IPS-20b (cell line): ENCODE measurements at regions not wholly inside any gene's neighbourhood (a gene's known extent, or its start where the extent isn't known, plus 50 kb on each side); places are given as distances from the start of the nearest gene placed in this dataset.

ENCODE experiments used
- H3K27ac ChIP-seq: one replicate; pipeline ENCODE4 v1.5.1; 2013; ENCODE audit warnings: low read length
- H3K27me3 ChIP-seq: 2 replicates; pipeline ENCODE4 v1.6.1; 2013; ENCODE audit warnings: mild to moderate bottlenecking, low read length, inconsistent platforms; ENCODE audit not compliant: insufficient read depth
- H3K36me3 ChIP-seq: 2 replicates; pipeline ENCODE4 v1.6.1; 2013; ENCODE audit warnings: low read depth, mild to moderate bottlenecking, inconsistent platforms, low read length, moderate library complexity; ENCODE audit not compliant: insufficient read depth
- H3K4me1 ChIP-seq: 2 replicates; pipeline ENCODE4 v1.6.1; 2013; ENCODE audit warnings: mild to moderate bottlenecking, control low read depth, inconsistent platforms, low read length, moderate library complexity; ENCODE audit not compliant: insufficient read depth
- H3K4me3 ChIP-seq: 2 replicates; pipeline ENCODE4 v1.5.1; 2013; ENCODE audit warnings: mild to moderate bottlenecking, low read length, inconsistent platforms
- H3K9ac ChIP-seq: 2 replicates; pipeline ENCODE4 v1.6.1; 2013; ENCODE audit warnings: low read depth, mild to moderate bottlenecking, inconsistent platforms, low read length, moderate library complexity
- H3K9me3 ChIP-seq: 2 replicates; pipeline ENCODE4 v1.6.1; 2013; ENCODE audit warnings: mild to moderate bottlenecking, low read depth, low read length, inconsistent platforms; ENCODE audit not compliant: insufficient read depth

- no peaks in the 10 kb centered on the region for H3K27me3 ChIP-seq
- H3K4me1 ChIP-seq: no peaks in the 10 kb centered on the region
- H3K9ac ChIP-seq: no peak overlapping the region
- no peak overlapping the region for H3K27ac ChIP-seq
- no peaks in the 10 kb centered on the region for H3K36me3 ChIP-seq
- H3K9me3 ChIP-seq: no peaks in the 10 kb centered on the region
- H3K4me3 ChIP-seq: no peak overlapping the region
Observed at GRCh38 chr2:57443973-57444521, 602.6 kb upstream of the VRK2 start.

DNA sequence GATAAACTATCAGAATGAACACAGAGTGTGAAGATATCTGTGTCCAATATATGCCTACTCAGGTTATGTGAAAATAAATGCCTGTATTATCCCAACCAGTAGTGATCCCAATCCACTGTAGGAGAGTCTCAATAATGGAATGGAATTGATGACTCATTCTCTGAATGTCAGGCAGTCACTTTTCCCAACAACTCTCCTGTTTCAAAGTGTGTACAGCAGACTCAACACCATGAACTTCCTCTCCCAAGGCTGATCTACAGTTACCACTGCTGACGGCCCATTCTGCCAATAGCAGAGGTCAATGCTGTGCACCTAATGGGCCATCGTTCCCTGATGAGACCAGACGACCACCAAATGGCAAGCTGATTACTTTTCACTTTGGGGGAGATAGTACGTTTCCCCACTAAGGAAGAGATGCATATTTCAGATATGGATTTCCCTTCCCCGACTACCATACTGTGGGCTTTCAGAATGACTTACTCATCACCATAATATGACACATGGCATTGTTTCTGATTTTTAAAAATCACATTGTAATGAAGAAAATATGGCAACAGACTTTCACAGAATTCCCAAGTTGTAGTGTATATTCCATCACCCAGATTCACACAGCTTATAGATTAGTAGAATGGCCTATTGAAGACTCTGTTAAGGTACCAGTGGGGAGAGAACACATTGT, 601.7 kb upstream of the VRK2 start:
- Histone ChIP-seq H3K4me3 (no peak overlapping the region), H3K27ac (no peak overlapping the region), H3K9me3 (no peaks in the 10 kb centered on the region), H3K9ac (no peak overlapping the region), H3K4me1 (no peaks in the 10 kb centered on the region), H3K27me3 (no peaks in the 10 kb centered on the region), H3K36me3 (no peaks in the 10 kb centered on the region)

DNA sequence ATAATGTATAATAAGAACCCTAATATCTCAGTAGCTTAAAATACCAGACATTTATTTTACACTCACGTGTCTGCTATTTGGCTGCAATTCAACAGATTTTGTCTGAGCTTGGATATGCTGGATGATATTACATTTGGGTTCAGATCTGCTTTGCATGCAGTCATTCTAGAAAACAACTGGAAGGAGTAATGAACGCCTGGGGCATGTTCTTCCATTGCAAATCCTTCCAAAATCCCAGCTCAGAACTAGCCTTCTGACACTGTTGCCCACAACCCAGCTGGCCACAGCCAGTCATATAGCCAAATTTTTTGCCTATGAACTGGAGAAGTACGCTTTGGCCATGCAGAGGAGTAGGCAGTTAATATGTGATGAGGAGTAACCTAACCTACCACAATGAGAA, 597.8 kb upstream of the VRK2 start:
- Histone ChIP-seq H3K27me3 (no peaks in the 10 kb centered on the region), H3K36me3 (no peaks in the 10 kb centered on the region), H3K4me1 (no peaks in the 10 kb centered on the region), H3K9me3 (no peaks in the 10 kb centered on the region), H3K27ac (no peak overlapping the region), H3K9ac (no peak overlapping the region), H3K4me3 (no peak overlapping the region)

DNA sequence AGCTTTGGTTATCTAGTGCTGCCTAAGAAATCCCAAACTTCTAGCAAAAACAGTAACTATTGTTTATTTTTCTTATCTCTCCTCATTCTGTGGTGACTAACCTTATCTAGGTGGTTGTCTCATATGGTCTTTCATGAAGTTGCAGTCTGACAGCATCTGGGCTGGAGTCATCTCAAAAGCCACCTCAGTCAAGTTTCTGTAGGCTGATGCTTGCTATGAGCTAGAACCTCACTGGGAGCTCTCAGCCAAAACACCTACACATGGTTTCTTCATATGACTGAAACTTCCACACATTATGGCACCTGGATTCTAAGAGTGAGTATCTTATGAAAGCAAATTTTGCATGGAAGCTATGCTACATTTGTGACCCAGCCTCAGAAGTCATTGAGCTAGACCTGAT, 596.4 kb upstream of the VRK2 start:
- Histone ChIP-seq H3K4me1 (no peaks in the 10 kb centered on the region), H3K9ac (no peak overlapping the region), H3K9me3 (no peaks in the 10 kb centered on the region), H3K27me3 (no peaks in the 10 kb centered on the region), H3K36me3 (no peaks in the 10 kb centered on the region), H3K4me3 (no peak overlapping the region), H3K27ac (no peak overlapping the region)

GRCh38 chr2:57452634-57453033, 594.0 kb upstream of the VRK2 start:
- Histone ChIP-seq H3K36me3 (no peaks in the 10 kb centered on the region), H3K4me1 (no peaks in the 10 kb centered on the region), H3K9ac (no peak overlapping the region), H3K27me3 (no peaks in the 10 kb centered on the region), H3K27ac (no peak overlapping the region), H3K4me3 (no peak overlapping the region), H3K9me3 (no peaks in the 10 kb centered on the region)

DNA sequence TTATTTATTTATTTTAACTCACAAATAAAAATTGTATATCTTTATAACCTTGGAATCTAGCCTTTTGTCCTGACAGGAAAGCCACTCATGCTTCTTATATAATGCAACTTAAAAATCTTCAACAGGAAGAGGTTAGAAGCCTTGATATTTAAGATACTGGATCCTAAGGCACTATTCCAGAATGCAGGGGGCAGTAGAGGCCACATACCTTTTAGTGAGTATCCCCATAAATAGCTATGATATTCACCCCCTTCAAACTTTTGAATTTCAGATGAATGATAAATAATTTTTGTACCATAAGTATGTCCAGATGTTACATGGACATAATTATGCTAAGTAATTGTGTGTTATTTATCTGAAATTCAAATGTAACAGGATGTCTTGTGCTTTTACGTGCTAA, 592.7 kb upstream of the VRK2 start:
- no peaks in the 10 kb centered on the region for H3K9me3 ChIP-seq
- no peaks in the 10 kb centered on the region for H3K27me3 ChIP-seq
- H3K27ac ChIP-seq: no peak overlapping the region
- H3K36me3 ChIP-seq: no peaks in the 10 kb centered on the region
- H3K4me3 ChIP-seq: no peak overlapping the region
- no peaks in the 10 kb centered on the region for H3K4me1 ChIP-seq
- no peak overlapping the region for H3K9ac ChIP-seq

DNA sequence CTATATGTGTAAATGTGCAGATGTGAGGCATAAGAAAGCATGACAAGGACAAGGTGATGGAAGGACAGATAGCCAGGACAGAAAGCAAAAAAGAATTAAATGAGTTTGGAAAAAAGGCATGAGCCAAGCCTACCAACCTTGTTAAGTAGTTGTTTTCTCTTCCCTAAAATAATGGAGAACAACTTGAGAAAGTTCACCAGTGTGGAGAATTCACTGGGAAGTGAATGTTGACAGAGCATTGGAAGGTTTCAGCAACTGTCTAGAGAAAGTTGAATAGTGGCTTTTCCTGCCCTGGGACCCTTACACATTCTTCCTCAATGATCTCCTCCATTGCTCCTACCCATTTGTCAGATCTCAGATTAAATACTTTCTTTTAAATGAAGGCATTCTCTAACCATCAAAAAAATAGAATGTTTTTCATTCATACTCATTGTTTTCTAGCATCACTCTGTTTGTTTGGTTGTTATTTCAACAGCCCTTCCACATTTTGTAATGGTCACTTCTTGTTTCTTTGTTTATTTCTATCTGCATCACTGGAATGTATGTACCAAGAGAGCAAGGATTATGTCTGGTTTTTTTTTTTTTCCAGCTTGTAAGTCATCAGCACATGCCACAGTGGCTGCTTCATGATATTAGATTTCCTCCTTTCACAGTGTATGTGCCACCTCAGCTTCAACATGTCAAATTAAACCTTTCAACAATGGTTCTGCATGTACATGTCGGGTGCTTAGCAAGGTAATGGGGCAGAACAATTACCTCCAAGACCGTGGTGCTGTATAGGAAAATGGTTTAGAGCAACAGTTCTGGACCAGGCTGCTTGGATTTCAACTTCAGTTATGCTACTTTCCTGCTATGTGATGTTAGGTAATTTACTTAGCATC, 586.0 kb upstream of the VRK2 start:
- no peaks in the 10 kb centered on the region for H3K9me3 ChIP-seq
- no peaks in the 10 kb centered on the region for H3K4me1 ChIP-seq
- no peaks in the 10 kb centered on the region for H3K36me3 ChIP-seq
- no peak overlapping the region for H3K27ac ChIP-seq
- H3K4me3 ChIP-seq: no peak overlapping the region
- H3K27me3 ChIP-seq: no peaks in the 10 kb centered on the region
- H3K9ac ChIP-seq: no peak overlapping the region

DNA sequence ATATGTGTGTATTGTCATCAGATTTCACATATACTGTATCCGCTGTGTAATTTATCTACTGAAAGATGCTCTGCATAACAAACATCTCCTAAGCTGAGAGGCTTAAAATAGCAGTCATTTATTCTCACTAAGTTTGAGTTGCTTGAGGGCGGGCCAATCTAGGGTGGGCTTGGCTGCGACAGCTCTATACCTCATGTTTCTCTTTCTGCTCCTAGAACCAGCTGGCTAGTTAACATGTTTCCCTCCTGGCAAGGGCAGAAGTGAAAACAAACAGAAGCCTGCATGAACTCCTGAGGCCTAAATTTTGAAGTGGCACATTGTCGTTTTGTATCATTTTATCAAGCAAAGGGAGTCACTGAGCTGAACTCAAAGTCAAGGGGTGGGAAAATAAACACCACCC, 585.0 kb upstream of the VRK2 start:
- H3K27ac ChIP-seq: no peak overlapping the region
- H3K9ac ChIP-seq: no peak overlapping the region
- no peaks in the 10 kb centered on the region for H3K36me3 ChIP-seq
- no peaks in the 10 kb centered on the region for H3K9me3 ChIP-seq
- no peak overlapping the region for H3K4me3 ChIP-seq
- no peaks in the 10 kb centered on the region for H3K4me1 ChIP-seq
- no peaks in the 10 kb centered on the region for H3K27me3 ChIP-seq

DNA sequence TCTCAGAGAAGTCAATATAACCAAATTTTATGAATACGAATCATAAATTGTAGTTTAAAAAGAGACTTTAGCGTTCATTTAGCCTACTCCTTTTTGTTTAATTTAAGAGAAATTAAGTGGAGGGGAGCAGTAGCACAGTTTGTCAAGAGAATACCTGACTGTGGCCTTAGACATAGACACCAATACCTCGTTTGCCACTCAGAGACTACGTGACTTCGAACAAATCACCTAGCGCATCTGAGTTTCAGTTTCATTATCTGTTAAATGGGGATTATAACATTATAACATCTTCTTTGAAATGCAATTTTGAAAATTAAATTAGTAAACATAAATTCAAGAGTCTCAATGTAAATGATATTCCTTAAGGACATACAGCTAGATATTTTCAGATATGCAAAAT, 581.5 kb upstream of the VRK2 start:
- Histone ChIP-seq H3K9ac (no peak overlapping the region), H3K27ac (no peak overlapping the region), H3K9me3 (no peaks in the 10 kb centered on the region), H3K27me3 (no peaks in the 10 kb centered on the region), H3K4me3 (no peak overlapping the region), H3K36me3 (no peaks in the 10 kb centered on the region), H3K4me1 (no peaks in the 10 kb centered on the region)

DNA sequence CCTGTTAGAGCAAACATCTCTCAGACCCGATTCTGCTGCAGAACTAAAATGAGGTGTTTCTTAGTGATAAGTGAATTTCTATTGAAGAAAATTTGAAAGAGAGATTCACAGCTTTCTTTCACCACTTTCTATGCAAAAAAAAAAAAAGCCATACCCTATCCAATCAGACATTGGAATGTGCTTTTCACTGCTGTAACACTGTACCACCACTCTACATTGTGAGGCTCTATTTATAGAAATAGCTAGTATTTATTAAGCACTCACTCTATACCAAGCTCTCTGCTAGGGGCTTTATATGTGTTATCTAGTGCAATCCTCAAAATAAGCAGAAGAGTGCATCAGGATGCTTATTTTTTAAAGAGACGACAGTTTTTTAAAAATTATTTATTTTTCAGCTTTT, 580.6 kb upstream of the VRK2 start:
- Histone ChIP-seq H3K4me3 (no peak overlapping the region), H3K9ac (no peak overlapping the region), H3K36me3 (no peaks in the 10 kb centered on the region), H3K27me3 (no peaks in the 10 kb centered on the region), H3K4me1 (no peaks in the 10 kb centered on the region), H3K27ac (no peak overlapping the region), H3K9me3 (no peaks in the 10 kb centered on the region)

DNA sequence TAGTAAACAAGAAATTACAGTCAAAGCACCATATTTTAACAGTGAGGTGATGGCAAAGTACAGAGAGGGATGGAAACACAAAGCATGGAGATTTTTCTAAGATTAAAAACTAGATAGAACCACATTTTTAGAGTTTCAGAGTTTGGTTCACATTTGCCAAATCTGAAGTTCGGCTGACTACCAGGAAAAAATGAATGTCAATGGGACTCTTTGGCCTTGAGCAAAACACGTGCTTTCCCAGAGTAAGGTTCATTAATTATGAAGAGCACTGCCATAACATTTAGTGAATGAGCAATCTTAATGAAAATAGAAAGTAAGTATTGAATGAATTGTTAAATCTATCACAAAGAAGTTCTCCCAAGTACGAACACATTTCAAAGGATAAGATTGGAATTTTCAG, 571.2 kb upstream of the VRK2 start:
- no peak overlapping the region for H3K27ac ChIP-seq
- H3K36me3 ChIP-seq: no peaks in the 10 kb centered on the region
- no peaks in the 10 kb centered on the region for H3K27me3 ChIP-seq
- H3K9ac ChIP-seq: no peak overlapping the region
- H3K4me1 ChIP-seq: peaks cover 6% of the 10 kb centered on the region; the same call in 1 of the 2 replicates
- H3K9me3 ChIP-seq: no peaks in the 10 kb centered on the region
- H3K4me3 ChIP-seq: no peak overlapping the region

- H3K27me3 ChIP-seq: no peaks in the 10 kb centered on the region
- H3K27ac ChIP-seq: no peak overlapping the region
- peaks cover 6% of the 10 kb centered on the region; the same call in 1 of the 2 replicates for H3K4me1 ChIP-seq
- no peaks in the 10 kb centered on the region for H3K9me3 ChIP-seq
- H3K36me3 ChIP-seq: no peaks in the 10 kb centered on the region
- H3K4me3 ChIP-seq: no peak overlapping the region
- no peak overlapping the region for H3K9ac ChIP-seq
Observed at GRCh38 chr2:57479981-57480380, 566.6 kb upstream of the VRK2 start.
